ENCODE measurements at regions not wholly inside any gene's neighbourhood (a gene's known extent, or its start where the extent isn't known, plus 50 kb on each side); places are given as distances from the start of the nearest gene placed in this dataset.
"Not testable (repeated sequence)": the region's sequence is repeated elsewhere in the genome, so short reads cannot be mapped to it uniquely, and the experiment has no call there.

DNA sequence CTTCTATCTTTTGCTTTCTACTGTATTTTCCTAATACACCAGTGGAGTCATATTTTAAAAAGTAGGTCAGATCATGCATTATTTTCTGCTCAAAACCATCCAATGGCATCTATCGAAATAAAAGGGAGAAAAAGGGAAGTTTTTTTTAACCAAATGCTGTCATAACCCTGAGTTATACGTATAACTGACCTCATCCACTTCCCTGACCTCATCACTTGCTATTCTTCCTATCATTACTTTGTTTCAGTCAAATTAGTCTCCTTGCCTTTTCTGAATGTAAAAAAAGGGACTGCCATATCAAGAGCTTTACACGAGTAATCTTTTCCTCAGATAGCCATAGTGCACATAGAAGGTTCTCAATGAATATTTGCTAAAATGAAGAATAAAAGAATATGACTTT, 1383.6 kb downstream of the ZPLD1 start:
- no peak for DNase-seq

DNA sequence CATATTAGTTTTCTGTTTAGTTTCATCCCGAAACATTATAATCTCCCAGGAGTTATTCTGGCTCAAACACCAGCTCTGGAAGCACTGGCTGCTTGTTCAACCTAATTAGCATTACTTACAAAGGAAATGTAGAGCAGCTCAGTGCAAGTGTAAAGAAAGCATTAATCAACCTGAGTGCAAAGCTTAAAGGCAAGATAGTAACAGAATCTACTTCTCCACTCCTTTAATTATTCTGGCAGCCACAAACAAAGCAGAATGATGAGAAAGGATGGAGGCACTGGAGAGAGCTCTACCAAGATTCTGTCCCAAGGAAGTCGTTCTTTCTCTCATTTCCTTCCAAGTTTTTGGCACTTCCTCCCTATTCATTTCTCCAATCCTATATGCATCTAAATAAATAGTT, 1384.0 kb downstream of the ZPLD1 start:
- no peak for DNase-seq

DNA sequence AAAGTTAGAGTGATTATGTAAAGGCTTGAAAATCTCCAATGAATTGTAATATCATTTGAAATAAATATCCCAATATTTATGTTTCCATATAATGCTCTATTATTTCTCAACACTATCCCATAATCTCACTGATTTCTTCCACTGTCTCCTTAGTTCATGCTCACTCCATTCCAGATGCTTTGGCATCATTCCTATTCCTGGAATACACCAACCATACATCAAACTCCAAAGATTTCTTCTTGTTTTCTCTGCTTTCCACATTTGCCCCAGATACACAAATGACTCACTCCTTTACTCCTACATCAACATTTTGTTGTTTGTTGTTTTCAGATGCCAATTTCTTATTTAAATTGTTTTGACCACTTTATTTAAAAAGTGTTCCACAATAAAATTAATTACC, 1390.8 kb downstream of the ZPLD1 start:
- no peak for DNase-seq

DNA sequence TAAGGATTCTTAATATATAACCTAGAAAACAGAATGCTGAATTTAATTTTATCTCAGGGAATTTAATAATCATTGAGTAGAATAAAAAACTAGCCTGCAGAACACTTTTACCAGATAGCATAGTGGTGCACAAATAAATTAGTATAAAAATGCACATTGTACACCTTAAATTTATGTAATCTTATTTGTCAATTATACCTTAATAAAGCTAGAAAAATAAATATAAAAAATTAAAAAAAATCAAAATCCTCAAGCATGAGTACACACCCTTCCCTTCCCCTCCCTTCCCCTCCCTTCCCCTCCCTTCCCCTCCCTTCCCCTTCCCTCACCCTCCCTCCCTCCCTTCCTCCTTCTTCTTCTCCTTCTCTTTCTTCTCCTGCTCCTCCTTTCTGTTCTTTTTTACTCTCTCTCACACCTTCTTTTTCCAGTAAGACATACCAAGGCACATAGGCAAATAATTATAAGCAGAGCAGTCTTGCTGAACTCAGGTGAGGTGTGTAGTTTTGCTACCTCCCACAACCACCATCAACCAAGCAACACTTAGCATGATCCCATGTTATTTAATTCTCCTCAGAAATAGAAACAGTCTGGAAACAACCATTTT, 1395.0 kb downstream of the ZPLD1 start:
- no peak for DNase-seq

DNA sequence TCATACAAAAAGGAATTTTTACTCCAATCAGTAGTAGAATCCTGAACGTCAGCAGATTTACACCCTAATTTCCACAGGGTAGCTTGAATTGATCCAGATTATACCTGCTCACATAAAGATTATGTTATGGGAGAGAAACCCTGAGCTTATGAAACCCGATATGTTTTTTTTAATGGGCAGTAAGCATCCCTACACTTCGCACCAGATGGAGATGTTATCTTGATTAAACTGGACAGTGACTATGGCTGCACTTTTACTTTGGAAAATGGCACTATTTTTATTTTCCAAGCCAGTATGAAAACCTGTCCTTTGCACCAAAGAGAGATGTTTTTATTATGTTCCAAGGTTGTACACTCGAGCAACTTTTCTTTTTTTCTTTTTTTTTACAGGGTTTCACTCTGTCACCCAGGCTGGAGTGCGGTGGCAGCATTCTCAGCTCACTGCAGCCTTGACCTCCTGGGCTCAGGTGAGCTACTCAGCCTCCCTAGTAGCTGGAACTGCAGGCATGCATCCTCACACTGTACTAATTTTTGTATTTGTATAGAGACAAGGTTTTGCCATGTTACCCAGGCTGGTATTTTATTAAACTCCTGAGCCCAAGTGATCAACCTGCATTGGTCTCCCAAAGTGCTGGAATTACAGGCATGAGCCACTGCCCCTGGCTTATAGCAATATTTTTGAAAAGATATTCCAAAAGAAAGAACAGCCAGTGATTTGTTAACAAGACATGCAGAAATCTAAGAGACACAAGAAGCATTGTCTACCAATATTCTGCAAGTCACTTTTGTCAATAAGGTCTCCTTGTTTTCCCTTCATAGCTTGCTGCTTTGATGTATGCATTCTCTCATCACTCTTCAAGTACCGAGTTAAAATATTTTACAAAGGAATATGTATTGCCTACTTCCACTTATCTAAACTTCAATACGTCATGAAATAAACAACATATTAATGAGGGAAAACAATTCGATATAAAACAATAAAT, 1412.6 kb downstream of the ZPLD1 start:
- no peak for DNase-seq

DNA sequence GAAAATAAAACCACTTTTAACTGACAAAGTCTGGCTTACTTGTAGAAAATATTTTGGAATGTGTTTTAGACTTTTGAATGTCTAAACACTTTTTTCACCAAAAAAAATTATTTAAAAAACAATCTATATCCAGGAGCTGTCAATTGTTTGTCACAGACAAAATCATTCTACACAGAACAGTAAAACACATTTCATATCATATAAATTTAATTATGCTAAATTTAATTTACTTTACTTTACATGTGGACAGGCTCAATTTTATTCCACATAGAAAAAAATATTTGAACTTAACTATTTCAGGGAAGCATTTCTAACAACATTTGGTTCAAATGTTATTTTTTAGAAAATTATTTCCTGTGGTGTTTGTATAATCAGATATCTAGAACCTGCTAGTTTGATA, 1417.0 kb downstream of the ZPLD1 start:
- DNase-seq = no peak

DNA sequence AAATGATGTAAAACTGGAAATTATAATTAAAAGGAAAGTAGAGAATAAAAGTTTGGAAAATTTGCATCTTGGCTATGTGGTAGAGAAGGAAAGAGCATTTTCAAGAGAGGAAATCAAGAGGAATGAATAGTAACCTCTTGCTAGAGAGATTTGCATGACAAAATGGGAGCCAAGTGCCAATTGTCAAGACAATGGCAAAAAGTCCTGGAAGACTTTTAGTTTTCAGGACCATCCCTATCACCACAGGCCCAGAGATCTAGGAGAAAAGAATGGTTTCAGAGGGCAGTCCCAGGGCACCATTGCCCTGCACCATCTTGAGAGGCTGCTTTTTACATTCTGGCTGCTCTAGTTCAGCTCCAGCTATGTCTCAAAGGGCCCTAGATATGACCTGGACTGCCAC, 1427.6 kb downstream of the ZPLD1 start:
- no peak for DNase-seq

DNA sequence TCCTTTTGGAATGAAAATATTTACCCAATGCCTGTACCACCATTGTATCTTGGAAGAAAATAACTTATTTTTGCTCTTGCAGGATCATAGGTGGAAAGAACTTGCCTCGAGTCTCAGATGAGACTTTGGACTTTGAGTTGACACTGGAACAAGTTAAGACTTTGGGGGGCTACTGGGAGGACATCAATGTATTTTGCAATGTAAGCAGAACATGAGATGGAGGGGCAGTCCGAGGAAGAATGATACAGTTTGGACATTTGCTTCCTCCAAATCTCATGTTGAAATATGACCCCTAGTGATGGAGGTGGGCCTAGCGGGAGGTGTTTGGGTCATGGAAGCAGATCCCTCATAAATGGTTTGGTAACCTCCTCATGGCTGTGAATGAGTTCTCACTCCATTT, 1428.6 kb downstream of the ZPLD1 start:
- DNase-seq = no peak

DNA sequence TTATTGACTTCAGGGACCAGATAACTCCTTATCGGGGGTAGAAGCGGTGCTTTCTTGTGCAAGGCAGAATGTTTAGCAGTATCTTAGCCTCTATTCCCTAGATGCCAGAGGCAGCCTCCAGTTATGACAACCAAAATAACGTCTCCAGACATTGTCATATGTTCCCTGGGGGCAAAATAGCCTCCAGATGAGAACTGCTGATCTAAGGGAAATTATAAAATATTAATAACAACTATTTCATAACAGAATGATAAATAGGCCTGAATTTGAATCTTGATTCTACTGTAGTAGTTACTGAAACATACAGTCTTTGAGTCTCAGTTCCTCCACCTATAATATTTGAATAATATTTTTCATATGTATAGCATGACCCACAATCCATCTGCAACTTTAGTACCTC, 1431.3 kb downstream of the ZPLD1 start:
- no peak for DNase-seq

DNA sequence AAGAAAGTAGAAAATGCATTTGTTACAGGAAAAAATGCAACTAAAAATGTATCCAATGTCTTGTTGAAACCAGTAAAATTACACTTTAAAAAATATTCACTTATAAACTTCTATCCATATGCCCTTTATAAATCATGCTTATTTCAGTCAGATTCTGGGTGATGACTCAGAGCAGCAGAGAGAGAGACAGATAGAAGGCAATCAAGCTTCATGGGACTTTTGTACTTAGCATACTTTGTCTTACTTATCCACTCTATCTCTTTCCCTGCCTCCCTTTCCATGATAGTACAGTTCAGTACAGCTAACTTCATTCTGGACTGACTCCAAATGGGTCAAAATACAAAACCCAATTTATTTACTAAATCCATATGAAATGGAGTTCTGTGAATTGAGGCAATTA, 1438.2 kb downstream of the ZPLD1 start:
- DNase-seq = no peak

DNA sequence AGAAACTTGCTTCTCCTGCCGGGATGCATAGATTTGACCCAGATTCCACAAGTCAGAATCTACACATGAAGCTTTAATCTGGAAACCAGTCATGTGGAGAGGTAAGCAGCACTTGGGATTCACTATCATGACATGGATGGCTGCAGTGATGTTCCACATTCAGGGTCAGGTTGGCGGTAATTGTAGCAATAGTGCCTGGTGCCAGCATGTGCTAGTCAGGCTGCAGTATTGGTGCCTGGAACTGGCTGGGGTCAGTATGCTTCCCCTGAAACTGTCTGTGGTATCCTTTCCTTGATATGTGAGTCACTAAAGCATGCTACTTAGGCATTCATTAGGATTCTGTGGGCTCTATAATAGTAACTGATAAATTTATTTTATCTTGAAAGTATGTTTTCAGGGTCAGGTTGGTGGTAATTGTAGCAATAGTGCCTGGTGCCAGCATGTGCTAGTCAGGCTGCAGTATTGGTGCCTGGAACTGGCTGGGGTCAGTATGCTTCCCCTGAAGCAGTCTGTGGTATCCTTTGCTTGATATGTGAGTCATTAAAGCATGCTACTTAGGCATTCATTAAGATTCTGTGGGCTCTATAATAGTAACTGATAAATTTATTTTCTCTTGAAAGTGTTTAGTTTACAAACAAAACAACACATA, 1439.2 kb downstream of the ZPLD1 start:
- DNase-seq = no peak

DNA sequence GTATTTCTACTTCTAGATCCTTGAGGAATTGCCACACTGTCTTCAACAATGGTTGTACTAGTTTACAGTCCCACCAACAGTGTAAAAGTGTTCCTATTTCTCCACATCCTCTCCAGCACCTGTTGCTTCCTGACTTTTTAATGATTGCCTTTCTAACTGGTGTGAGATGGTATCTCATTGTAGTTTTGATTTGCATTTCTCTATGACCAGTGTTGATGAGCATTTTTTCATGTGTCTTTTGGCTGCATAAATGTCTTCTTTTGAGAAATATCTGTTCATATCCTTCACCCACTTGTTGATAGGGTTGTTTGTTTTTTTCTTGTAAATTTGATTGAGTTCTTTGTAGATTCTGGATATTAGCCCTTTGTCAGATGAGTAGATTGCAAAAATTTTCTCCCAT, 1447.0 kb downstream of the ZPLD1 start:
- not testable (repeated sequence) for DNase-seq

DNA sequence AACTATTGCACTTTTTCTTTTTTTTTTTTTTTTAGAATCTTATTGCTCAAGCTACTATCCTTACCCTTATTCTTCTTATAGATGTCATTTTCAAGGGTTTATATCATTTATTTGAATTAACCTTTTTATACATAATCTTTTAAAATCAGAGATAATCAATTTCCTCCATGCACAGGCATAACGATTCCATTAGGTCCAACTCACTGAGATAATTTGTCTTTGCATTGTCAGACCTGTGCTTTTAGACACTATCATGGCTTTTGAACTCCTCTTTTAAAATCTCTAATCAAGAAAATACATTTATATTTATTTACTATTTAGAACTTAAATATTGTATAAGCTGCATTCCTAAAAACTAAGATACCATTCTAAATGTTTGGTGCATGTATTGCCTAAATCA, 1454.9 kb downstream of the ZPLD1 start:
- no peak for DNase-seq

DNA sequence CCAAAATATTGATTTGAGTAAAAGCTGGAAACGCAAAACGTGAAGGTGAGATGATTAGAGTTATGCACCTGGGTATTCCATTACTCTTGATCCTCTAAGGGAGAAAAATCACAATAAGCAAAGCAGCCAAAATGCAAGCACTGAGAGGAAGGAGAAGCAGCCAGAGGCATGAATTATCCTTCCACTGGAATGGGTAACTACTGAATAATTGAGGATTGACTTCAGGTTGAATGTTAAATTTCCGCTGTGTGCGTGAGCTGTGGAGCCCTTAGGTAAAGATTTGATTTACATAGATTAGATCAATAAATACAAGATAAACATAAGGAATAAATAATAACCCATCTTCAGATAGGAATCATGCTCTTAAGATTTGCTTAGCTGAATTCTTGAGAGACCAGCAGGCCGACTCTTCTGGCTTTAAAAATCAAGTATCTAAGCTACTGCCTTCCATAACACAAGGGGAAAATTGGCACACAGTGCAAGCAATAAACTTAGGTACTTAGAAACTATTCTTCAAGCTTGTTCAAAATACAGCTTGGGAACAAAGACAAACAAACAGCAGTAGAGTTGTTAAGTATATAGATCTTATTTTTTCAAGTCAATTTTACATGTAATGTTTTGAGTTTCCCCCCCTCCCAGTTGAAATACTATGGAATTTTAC, 1459.5 kb downstream of the ZPLD1 start:
- no peak for DNase-seq

DNA sequence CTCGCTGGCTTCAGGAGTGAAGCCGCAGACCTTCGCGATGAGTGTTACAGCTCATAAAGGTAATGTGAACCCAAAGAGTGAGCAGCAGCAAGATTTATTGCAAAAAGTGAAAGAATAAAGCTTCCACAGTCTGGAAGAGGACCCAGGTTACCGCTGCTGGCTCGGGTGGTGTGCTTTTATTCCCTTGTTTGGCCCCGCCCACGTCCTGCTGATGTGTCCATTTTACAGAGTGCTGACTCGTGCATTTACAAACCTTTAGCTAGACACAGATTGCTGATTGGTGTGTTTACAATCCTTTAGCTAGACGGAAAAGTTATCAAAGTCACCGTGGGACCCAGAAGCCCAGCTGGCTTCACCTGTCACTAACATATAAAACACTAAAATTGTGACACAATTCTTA, 1464.5 kb downstream of the ZPLD1 start:
- no peak for DNase-seq

DNA sequence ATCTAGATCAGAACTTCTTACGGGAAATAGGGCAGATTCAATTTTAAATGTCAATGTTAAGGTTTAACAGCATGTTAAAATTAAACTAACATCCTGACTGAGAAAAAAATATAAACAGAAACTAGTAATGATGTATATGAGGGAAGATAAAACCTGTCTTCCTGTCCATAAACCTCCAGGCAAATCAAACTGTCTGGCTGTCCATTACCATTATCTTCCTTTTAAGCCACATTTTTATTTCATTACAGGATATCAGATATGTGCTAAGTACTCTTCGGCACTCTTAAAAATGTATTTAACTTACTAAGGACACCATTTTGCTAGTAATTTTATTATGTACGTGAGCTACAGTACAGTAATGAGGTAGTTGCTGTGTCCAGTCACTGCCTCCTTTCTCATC, 1461.7 kb upstream of the ALCAM start:
- no peak for DNase-seq

DNA sequence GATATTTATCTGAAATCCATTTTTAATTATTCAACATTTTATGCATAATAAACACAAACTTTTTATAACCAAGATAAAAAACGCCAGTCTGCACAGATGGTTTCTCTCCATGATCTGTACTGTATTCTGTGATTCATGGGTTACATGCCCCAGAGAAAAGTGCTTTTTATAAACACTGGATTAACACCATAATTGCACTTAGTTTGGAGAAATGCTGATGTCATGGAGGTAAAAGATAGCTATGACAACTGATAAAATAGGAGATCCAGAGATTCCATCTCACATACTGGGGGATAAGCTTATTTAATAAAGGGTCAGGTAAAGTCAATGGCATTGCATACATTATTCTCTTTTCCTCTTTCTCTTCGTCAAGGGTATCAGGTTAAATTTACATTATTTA, 1460.4 kb upstream of the ALCAM start:
- no peak for DNase-seq

DNA sequence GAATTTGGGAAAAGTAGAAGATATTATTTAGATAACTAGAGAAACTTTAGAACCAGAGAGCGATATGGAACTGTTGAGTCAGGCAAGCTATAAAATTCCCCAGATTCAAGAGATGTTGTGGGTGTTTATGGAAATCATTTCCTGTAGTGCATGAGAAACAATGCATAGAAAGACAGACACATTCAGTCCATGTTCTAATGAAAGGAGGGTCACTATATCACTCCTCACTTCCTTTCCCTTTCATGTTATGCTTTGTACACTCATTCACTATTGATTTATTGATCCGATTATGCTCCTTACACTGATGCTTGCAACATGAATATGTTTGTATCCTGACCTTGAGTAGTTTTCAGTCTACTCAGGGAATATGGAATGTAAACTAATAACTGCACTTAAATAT, 1459.9 kb upstream of the ALCAM start:
- DNase-seq = no peak

DNA sequence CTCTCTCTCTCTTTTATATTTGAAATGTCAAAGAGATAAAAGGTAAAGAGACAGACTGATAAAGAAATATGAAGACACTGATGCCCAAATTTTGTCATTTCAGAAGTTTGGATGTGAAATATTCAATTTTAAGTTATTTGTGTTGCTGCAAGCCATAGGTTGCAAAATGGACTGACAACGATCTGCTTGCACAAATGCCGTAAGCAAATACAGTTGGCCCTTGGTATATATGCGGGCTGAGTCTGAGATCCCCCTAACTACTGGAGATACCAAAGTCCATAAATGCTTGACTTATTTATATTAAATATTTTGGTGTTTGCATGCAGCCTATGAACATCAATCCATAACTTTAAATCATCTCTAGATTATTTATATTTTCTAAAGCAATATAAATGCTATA, 1459.1 kb upstream of the ALCAM start:
- no peak for DNase-seq

DNA sequence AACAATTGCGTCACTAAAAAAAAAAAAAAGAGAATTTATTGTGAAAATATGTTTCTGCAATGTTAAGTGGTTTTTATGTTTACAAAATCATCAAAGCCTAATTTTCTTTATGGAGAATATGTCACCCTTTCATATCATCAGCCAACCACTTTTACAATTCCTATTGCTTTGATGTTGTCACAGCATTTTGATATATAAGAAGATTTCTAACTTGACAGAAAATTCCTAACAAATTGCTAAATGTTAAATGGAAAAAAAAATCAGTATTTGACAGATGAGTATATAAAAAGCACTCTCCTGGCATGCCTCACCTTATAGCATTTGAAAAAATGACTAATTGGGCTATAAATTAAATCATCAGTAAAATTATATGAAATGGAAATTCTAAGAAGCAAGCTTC, 1457.3 kb upstream of the ALCAM start:
- DNase-seq = no peak

DNA sequence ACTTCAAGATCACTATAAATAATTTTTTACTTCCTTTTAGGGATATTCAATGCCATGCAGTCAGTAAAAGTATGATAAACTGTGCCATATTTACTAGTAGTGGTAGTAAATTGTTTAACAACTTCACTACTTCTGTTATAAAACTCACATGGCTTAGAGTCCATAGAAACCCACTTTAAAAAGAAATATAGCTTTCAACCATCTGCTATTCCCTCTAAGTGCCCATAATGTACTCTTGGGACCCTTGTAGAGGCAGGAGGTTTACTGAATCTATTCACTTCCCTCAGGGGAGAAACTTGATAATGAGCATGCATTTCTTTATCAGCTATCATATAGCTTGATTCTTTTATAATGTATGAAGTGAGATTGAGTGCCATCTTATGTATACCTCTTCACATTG, 1448.4 kb upstream of the ALCAM start:
- no peak for DNase-seq

DNA sequence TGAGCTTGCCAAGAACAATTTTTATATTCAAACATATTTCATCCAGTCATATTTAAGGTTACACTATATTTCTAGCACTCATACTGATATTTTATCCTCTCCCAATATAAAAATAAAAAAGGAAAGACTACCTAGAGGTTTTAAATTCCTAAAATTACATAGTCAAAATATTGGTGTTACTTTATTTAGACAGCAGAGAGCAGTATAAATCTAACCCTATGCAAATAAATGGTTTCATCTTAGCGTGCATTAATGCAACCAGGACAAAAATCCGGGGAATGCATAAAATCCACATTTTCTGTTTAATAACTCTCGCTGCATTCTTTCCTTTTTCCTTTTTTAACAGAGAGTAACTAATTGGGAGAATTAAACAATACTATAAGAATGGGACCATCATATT, 1447.4 kb upstream of the ALCAM start:
- no peak for DNase-seq

DNA sequence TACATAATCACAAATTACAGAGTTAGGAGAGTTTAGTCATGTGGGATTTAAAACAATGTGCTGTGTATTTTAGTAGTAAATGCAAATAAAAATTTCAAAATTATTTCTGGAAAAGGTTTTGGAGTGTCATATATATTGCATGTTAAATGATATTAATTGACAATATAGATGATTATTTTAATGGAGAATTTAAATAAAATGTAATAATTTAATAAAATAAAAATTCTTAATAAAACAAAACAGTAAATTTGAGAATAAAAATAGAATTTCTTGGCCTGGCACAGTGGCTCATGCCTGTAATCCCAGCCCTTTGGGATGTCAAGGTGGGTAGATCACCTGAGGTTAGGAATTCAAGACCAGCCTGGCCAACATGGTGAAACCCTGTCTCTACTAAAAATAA, 1442.8 kb upstream of the ALCAM start:
- DNase-seq = no peak

DNA sequence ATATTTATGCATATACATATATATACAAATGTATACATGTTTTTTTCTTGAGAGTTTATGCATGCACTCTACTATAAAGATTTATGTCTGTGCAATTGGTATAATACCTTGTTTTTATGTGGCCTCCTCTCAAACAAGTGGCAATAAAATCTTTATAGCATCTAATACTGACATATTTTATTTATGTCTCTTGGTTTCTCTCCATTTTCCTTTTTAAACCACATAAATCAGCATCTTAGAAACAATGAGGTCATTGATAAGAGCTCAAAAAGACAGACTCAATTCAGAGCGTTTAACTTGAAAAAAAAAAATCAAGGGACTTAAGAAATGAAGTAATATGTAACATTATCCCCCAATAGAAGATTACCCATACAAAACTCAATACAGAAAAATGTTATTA, 1442.2 kb upstream of the ALCAM start:
- DNase-seq = no peak
